ENCODE measurements at regions not wholly inside any gene's neighbourhood (a gene's known extent, or its start where the extent isn't known, plus 50 kb on each side); places are given as distances from the start of the nearest gene placed in this dataset.

DNA sequence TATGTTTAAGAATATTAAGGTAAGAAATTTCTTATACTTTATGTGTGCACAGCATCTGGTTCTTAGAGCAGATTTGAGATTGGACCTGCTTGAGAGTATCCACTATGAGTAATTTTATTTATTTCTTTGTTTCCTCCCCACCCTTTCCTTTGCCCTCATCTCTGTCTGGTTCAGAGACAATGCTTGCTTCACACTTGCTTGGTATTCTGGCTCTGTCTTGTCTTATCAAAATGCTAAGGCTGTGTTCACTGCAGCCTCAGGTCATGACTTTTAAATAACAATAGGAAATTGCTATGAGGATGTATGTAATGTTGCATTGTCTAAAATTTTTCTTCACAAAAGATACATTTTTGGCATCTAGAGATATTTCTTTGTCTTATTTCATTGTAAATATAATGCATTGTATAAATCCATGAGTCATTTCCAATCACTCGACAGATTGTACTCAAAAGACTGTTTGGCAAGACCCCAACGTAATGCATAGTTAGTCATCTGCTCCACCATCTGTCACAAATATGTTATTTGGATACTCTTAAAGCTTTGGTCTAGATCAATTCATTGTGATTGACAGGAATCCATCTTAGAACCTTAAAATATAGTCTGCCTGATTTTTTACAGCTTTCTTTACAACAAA lies 395.7 kb downstream of the AASDHPPT start:
- no peaks in the 10 kb centered on the region for H3K36me3 ChIP-seq (ENCODE audit: control insufficient read depth, low read length)
- no peaks in the 10 kb centered on the region for H3K79me2 ChIP-seq (ENCODE audit: control insufficient read depth, low read length)
- no peaks in the 10 kb centered on the region for H3K27me3 ChIP-seq (ENCODE audit: control insufficient read depth, low read length)
- H3K27ac ChIP-seq (ENCODE audit: low read depth, low read length) = no peak overlapping the region
- 0 out of 2 replicates have a peak, but pooled peaks cover 3% of the 10 kb centered on the region for H3K9me2 ChIP-seq (replicated peaks; ENCODE audit: control insufficient read depth, low read length)
- no peaks in the 10 kb centered on the region for H3K9me3 ChIP-seq (ENCODE audit: control insufficient read depth, insufficient read depth, low read length)
- no peaks in the 10 kb centered on the region for H3K4me1 ChIP-seq (ENCODE audit: control insufficient read depth, low read length)
- TF ChIP-seq, protein P1, sequence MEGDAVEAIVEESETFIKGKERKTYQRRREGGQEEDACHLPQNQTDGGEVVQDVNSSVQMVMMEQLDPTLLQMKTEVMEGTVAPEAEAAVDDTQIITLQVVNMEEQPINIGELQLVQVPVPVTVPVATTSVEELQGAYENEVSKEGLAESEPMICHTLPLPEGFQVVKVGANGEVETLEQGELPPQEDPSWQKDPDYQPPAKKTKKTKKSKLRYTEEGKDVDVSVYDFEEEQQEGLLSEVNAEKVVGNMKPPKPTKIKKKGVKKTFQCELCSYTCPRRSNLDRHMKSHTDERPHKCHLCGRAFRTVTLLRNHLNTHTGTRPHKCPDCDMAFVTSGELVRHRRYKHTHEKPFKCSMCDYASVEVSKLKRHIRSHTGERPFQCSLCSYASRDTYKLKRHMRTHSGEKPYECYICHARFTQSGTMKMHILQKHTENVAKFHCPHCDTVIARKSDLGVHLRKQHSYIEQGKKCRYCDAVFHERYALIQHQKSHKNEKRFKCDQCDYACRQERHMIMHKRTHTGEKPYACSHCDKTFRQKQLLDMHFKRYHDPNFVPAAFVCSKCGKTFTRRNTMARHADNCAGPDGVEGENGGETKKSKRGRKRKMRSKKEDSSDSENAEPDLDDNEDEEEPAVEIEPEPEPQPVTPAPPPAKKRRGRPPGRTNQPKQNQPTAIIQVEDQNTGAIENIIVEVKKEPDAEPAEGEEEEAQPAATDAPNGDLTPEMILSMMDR (IDR thresholded peaks at IDR 0.05; ENCODE audit: low read depth, low read length, poor library complexity, severe bottlenecking) = no peak
- TF ChIP-seq EZH2phosphoT487 (IDR thresholded peaks at IDR 0.05; ENCODE audit: borderline replicate concordance, low read length) = no peak
- no peaks in the 10 kb centered on the region for H3F3A ChIP-seq (ENCODE audit: control insufficient read depth, insufficient read depth)
- H3K4me2 ChIP-seq (ENCODE audit: low read length) = no peak overlapping the region
- no peaks in the 10 kb centered on the region for H4K20me1 ChIP-seq (ENCODE audit: control insufficient read depth, insufficient read depth, low read depth, low read length)
- H3K4me3 ChIP-seq (ENCODE audit: low read length) = no peak overlapping the region

DNA sequence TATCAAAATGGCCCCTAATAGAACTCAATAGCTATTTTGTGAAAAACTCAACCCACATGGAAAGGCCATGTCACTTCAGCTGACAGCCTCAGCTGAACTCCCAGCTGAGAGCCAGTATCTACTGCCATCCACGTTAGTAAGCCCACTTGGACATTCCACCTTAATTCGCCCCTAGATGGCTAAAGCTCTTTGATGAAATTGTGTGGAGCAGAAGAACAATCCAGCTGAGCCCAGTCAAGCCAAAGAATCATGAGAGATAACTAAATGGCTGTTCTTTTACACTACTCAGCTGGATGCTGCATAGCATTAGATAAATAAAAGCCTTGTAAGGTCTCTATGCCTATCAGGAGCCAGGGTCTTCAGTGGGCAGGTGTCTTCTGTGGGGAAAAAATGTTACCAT lies 396.8 kb downstream of the AASDHPPT start:
- 0 out of 2 replicates have a peak, but pooled peaks cover 3% of the 10 kb centered on the region for H3K9me2 ChIP-seq (replicated peaks; ENCODE audit: control insufficient read depth, low read length)
- no peaks in the 10 kb centered on the region for H3F3A ChIP-seq (ENCODE audit: control insufficient read depth, insufficient read depth)
- H3K9me3 ChIP-seq (ENCODE audit: control insufficient read depth, insufficient read depth, low read length) = no peaks in the 10 kb centered on the region
- no peak overlapping the region for H3K4me2 ChIP-seq (ENCODE audit: low read length)
- no peaks in the 10 kb centered on the region for H3K27me3 ChIP-seq (ENCODE audit: control insufficient read depth, low read length)
- TF ChIP-seq, protein P1 (IDR thresholded peaks at IDR 0.05; ENCODE audit: low read depth, low read length, poor library complexity, severe bottlenecking) = no peak
- no peak for TF ChIP-seq EZH2phosphoT487 (IDR thresholded peaks at IDR 0.05; ENCODE audit: borderline replicate concordance, low read length)
- no peaks in the 10 kb centered on the region for H3K4me1 ChIP-seq (ENCODE audit: control insufficient read depth, low read length)
- no peaks in the 10 kb centered on the region for H3K36me3 ChIP-seq (ENCODE audit: control insufficient read depth, low read length)
- H3K4me3 ChIP-seq (ENCODE audit: low read length) = no peak overlapping the region
- H3K79me2 ChIP-seq (ENCODE audit: control insufficient read depth, low read length) = no peaks in the 10 kb centered on the region
- H4K20me1 ChIP-seq (ENCODE audit: control insufficient read depth, insufficient read depth, low read depth, low read length) = no peaks in the 10 kb centered on the region
- H3K27ac ChIP-seq (ENCODE audit: low read depth, low read length) = no peak overlapping the region

DNA sequence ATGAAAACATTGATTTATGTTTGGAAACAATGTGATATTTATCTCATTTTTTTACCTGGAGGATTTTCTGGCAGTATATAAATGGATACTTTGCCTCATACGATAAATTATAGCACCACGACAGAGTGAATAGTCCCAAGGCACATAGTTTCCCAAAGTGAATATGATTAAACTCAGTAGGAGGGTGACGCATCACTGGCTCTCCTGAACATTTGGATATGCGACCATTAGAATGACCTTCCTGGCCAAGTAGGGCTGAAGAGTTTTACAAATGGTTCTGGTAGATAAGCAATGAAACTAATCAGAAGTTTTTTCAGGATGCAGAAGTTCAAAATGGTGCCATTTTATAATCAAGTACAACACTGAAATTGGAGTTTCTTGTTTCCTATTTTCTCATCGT lies 397.7 kb downstream of the AASDHPPT start:
- Histone ChIP-seq H3K9me2 (replicated peaks; ENCODE audit: control insufficient read depth, low read length) (0 out of 2 replicates have a peak, but pooled peaks cover 3% of the 10 kb centered on the region), H3F3A (ENCODE audit: control insufficient read depth, insufficient read depth) (no peaks in the 10 kb centered on the region), H3K27ac (ENCODE audit: low read depth, low read length) (no peak overlapping the region), H3K9me3 (ENCODE audit: control insufficient read depth, insufficient read depth, low read length) (no peaks in the 10 kb centered on the region), H3K79me2 (ENCODE audit: control insufficient read depth, low read length) (no peaks in the 10 kb centered on the region), H3K36me3 (ENCODE audit: control insufficient read depth, low read length) (no peaks in the 10 kb centered on the region), H3K27me3 (ENCODE audit: control insufficient read depth, low read length) (no peaks in the 10 kb centered on the region), H3K4me1 (ENCODE audit: control insufficient read depth, low read length) (no peaks in the 10 kb centered on the region), H4K20me1 (ENCODE audit: control insufficient read depth, insufficient read depth, low read depth, low read length) (no peaks in the 10 kb centered on the region), H3K4me2 (ENCODE audit: low read length) (no peak overlapping the region), H3K4me3 (ENCODE audit: low read length) (no peak overlapping the region)
- TF ChIP-seq, protein P1 (IDR thresholded peaks at IDR 0.05; ENCODE audit: low read depth, low read length, poor library complexity, severe bottlenecking) = no peak
- no peak for TF ChIP-seq EZH2phosphoT487 (IDR thresholded peaks at IDR 0.05; ENCODE audit: borderline replicate concordance, low read length)
